ENCODE measurements at regions not wholly inside any gene's neighbourhood (a gene's known extent, or its start where the extent isn't known, plus 50 kb on each side); places are given as distances from the start of the nearest gene placed in this dataset.
"Not testable (repeated sequence)": the region's sequence is repeated elsewhere in the genome, so short reads cannot be mapped to it uniquely, and the experiment has no call there.

- DNase-seq (ENCODE audit: low spot score), result no peak
Measured at GRCh38 chr12:38016602-38017001, 300.0 kb upstream of the ALG10B start.

GRCh38 chr12:38025916-38026315 is 290.7 kb upstream of the ALG10B start:
- no peak for DNase-seq (ENCODE audit: low spot score)

GRCh38 chr12:38053113-38053512 is 263.5 kb upstream of the ALG10B start:
- DNase-seq (ENCODE audit: low spot score), result no peak

- peak; percentile 53 for DNase-seq (ENCODE audit: low spot score)
Measured at GRCh38 chr12:38053655-38054464, 262.7 kb upstream of the ALG10B start.

GRCh38 chr12:38056701-38057689 is 259.6 kb upstream of the ALG10B start:
- DNase-seq (ENCODE audit: low spot score), result no peak

GRCh38 chr12:38099686-38100085 is 216.9 kb upstream of the ALG10B start:
- DNase-seq (ENCODE audit: low spot score), result no peak

GRCh38 chr12:38101753-38102152 is 214.8 kb upstream of the ALG10B start:
- DNase-seq (ENCODE audit: low spot score), result no peak

- no peak for DNase-seq (ENCODE audit: low spot score)
Measured at GRCh38 chr12:38102197-38102596, 214.4 kb upstream of the ALG10B start.

- DNase-seq (ENCODE audit: low spot score), result no peak
Measured at GRCh38 chr12:38110026-38110699, 206.4 kb upstream of the ALG10B start.

GRCh38 chr12:38113991-38114390 is 202.6 kb upstream of the ALG10B start:
- DNase-seq (ENCODE audit: low spot score), result no peak

GRCh38 chr12:38116968-38117367 is 199.6 kb upstream of the ALG10B start:
- no peak for DNase-seq (ENCODE audit: low spot score)

- DNase-seq (ENCODE audit: low spot score), result no peak
Measured at GRCh38 chr12:38118632-38119031, 197.9 kb upstream of the ALG10B start.

- DNase-seq (ENCODE audit: low spot score), result no peak
Measured at GRCh38 chr12:38120438-38120837, 196.1 kb upstream of the ALG10B start.

- not testable (repeated sequence) for DNase-seq (ENCODE audit: low spot score)
Measured at GRCh38 chr12:38123028-38123427, 193.5 kb upstream of the ALG10B start.

GRCh38 chr12:38123566-38124246 is 192.9 kb upstream of the ALG10B start:
- no peak for DNase-seq (ENCODE audit: low spot score)

- peak; percentile 23 for DNase-seq (ENCODE audit: low spot score)
Measured at GRCh38 chr12:38124247-38125012, 192.1 kb upstream of the ALG10B start.

- no peak for DNase-seq (ENCODE audit: low spot score)
Measured at GRCh38 chr12:38132139-38132538, 184.4 kb upstream of the ALG10B start.

- no peak for DNase-seq (ENCODE audit: low spot score)
Measured at GRCh38 chr12:38137287-38137686, 179.3 kb upstream of the ALG10B start.

- DNase-seq (ENCODE audit: low spot score), result no peak
Measured at GRCh38 chr12:38137716-38138115, 178.9 kb upstream of the ALG10B start.

- DNase-seq (ENCODE audit: low spot score), result peak; percentile 61
Measured at GRCh38 chr12:38138225-38139221, 178.1 kb upstream of the ALG10B start.
